HG03432 (cell line): ENCODE measurements at regions not wholly inside any gene's neighbourhood (a gene's known extent, or its start where the extent isn't known, plus 50 kb on each side); places are given as distances from the start of the nearest gene placed in this dataset.

Experiments
- ATAC-seq: cut with Tn5 transposase; IDR thresholded peaks from one replicate; pipeline ENCODE4 v1.9.1; 2021; ENCODE audit warnings: mild to moderate bottlenecking, moderate library complexity; ENCODE audit not compliant: unreplicated experiment

- ATAC-seq, result no peak
Measured at GRCh38 chr21:40901691-40902090, 54.7 kb upstream of the DSCAM start.

GRCh38 chr21:40902299-40902698 lies 55.3 kb upstream of the DSCAM start:
- no peak for ATAC-seq

- ATAC-seq, result no peak
Measured at GRCh38 chr21:40902993-40903392, 56.0 kb upstream of the DSCAM start.

- no peak for ATAC-seq
Measured at GRCh38 chr21:40905251-40905650, 58.3 kb upstream of the DSCAM start.

- no peak for ATAC-seq
Measured at GRCh38 chr21:40912375-40912774, 65.4 kb upstream of the DSCAM start.

GRCh38 chr21:40915114-40915513 lies 68.2 kb upstream of the DSCAM start:
- ATAC-seq, result no peak

GRCh38 chr21:40923407-40923806 lies 76.4 kb upstream of the DSCAM start:
- ATAC-seq, result no peak

- no peak for ATAC-seq
Measured at GRCh38 chr21:40923901-40924300, 76.9 kb upstream of the DSCAM start.

- no peak for ATAC-seq
Measured at GRCh38 chr21:40924641-40925040, 77.7 kb upstream of the DSCAM start.

- no peak for ATAC-seq
Measured at GRCh38 chr21:40926238-40926637, 79.3 kb upstream of the DSCAM start.

GRCh38 chr21:40929833-40930232 lies 82.9 kb upstream of the DSCAM start:
- no peak for ATAC-seq

- no peak for ATAC-seq
Measured at GRCh38 chr21:40931197-40931596, 84.2 kb upstream of the DSCAM start.

- no peak for ATAC-seq
Measured at GRCh38 chr21:40936178-40936577, 89.2 kb upstream of the DSCAM start.

- no peak for ATAC-seq
Measured at GRCh38 chr21:40936771-40937261, 89.9 kb upstream of the DSCAM start.

- ATAC-seq, result no peak
Measured at GRCh38 chr21:40938078-40938477, 91.1 kb upstream of the DSCAM start.

- no peak for ATAC-seq
Measured at GRCh38 chr21:40938611-40939010, 91.7 kb upstream of the DSCAM start.

- ATAC-seq, result no peak
Measured at GRCh38 chr21:40947713-40948112, 100.8 kb upstream of the DSCAM start.

GRCh38 chr21:40950970-40951369 lies 104.0 kb upstream of the DSCAM start:
- no peak for ATAC-seq

GRCh38 chr21:40952551-40953323 lies 105.8 kb upstream of the DSCAM start:
- ATAC-seq, result no peak

GRCh38 chr21:40964691-40965090 lies 117.7 kb upstream of the DSCAM start:
- no peak for ATAC-seq

GRCh38 chr21:40967771-40968170 lies 120.8 kb upstream of the DSCAM start:
- no peak for ATAC-seq

GRCh38 chr21:40972151-40972550 lies 125.2 kb upstream of the DSCAM start:
- no peak for ATAC-seq
